ENCODE measurements at regions not wholly inside any gene's neighbourhood (a gene's known extent, or its start where the extent isn't known, plus 50 kb on each side); places are given as distances from the start of the nearest gene placed in this dataset.
"Not testable (repeated sequence)": the region's sequence is repeated elsewhere in the genome, so short reads cannot be mapped to it uniquely, and the experiment has no call there.

DNA sequence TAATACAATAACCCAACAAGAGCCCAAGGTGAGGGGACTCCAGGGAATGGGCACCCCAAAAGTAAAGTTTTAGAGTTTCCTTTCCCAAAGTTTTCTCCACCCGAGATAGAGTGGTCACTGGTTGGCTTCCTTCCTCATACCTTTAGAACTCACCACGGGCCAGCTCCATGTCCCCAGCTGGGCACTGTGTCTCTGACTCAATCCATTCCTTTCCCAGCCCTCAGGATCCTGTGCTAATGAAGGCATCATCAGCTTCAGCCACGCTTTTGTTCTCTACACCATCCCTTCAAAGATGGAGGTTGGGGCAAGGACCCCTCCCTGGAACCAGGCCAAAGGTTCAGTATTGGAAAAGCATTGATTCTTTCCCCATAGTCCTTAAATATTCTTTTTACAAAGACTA is 59.8 kb upstream of the VASH1 start:
- no peak for DNase-seq

DNA sequence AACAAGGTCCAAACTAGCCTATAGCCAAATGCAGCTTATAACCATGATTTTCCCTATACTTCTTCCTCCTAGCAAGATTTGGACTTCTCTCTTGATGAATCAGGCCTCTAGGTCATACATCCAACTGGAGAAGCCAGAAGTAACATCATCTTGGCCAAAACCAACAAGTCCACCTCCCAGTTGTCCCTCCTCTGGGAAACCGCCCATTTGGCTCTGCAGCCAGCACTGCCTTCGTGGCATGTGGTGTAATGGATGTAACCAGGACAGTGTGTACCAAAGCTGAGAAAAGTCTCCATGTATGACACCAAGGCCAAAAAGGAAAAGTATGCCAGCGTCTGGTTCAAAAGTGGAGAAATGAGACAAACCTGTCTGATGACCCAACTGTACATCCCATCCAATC is 59.3 kb upstream of the VASH1 start:
- DNase-seq: no peak

DNA sequence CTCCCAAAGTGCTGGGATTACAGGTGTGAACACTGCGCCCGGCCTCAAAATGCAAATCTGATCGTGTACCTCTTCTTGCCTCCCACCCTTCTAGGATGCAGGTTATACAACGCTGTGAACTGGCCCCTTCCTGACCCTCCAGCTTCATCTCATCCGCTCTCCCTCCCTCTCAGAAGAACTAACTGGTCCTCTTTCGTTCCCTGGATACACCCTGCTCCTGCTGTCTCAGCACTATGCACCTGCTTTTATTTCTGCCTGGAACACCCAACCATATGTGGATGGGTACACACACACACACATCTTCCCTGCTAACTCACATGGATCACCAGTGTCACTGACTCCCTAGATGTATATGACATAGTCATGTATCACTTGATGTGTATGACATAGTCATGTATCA is 56.1 kb upstream of the VASH1 start:
- DNase-seq: no peak

DNA sequence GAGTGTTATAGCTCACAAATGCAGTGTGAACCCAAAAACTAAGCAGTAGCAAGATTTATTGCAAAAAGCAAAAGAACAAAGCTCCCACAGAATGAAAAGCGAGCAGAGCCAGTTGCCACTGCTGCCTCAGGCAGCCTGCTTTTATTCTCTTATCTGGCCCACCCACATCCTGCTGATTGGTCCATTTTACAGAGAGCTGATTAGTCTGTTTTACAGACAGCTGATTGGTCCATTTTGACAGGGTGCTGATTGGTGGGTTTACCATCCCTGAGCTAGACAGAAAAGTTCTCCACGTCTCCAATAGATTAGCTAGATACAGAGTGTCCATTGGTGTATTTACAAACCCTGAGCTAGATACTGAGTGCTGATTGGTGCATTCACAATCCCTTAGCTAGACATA is 55.1 kb upstream of the VASH1 start:
- not testable (repeated sequence) for DNase-seq

DNA sequence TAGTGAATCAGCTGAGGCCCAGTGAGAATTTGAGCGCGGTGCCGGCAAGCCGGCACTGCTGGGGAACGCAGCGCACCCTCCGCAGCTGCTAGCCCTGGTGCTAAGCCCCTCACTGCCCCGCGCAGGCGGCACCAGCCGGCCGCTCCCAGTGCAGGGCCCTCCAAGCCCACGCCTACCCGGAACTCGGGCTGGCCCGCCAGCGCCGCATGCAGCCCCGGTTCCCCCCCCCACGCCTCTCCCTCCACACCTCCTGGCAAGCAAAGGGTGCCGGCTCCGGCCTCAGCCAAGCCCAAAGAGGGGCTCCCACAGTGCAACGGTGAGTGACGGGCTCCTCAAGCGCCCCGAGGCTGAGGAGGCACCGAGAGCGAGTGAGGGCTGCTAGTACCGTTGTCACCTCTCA is 54.5 kb upstream of the VASH1 start:
- DNase-seq: no peak

DNA sequence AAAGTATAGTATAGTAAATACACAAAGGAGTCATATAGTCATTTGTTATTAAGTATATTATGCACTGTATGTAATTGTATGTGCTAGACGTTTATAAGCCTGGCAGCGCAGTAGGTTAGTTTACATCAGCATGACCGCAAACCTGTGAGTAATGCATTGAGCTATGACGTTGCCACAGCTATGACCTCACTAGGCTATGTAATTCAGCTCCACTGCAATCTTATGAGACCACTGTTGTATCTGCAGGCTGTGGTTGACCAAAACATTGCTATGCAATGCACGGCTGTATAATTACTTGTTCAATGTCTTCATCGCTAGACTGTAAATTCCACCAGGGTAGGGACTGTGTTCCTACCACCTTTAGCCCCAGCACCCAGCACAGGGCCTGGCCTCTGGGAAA is 53.2 kb upstream of the VASH1 start:
- no peak for DNase-seq

DNA sequence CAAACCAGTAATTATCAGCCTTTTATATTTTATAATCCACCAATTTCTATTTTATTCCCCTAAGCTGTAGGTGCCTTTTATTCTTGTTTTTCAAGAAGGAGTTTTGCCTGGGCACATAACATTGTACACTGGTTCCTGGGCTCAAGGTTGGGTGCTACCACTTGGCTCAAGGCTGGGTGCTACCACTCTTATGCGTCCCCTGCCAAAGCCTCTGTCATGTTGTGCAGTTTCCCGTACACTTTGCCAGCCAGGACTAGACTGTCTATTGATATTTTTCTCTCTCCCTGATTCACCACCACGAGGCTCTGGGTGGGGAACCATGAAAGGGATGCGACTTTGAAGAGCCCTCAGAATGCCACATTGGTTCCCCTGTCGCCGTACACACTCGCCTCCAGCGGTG is 52.5 kb upstream of the VASH1 start:
- DNase-seq: no peak

DNA sequence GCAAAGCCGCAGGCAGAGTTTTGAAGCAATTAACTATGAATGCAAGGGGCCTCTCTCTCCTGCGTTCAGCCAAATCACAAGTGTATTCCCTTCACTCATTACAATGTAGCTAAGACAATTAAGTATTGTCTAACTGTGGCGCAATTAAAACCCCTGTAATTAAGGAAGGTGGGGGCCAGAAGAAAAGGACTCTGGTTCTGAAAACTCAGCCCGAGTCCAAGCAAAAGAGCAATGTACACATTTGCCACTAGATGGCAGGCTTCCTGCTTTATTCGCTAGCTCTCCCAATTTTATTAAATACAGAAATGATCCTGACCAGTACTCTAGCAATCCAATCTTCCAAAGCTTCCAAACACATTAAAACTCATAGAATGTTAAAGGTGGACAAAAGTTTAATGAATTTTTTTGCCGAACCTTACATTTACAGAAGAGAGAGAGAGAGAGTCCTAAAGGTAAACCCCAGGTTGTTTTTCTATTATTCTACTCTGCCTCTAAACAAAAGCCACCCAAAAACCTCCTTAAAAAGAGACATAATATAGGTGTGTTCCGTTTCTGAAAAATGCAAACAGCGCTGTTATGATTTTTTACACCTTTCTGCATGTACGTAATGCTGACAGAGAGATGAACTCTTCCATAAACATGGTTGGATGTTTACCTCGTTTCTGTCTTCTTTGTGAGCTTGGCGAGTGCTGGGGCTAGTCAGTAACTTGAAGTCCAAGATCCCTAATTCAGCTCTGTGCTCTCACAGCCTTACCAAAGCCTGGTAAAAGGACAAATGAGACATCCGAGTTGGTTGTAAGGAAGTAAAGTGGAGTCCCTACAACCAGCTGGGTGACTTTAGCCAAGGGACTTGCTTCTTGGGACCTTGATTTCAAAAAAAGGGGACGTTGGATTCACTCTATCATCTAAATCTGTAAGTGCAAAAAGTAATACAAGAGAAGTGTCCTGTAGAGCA is 50.9 kb upstream of the VASH1 start:
- DNase-seq: peak in 2 of 14 donors; percentile 23 to 33
